SK-N-SH (cell line): ENCODE measurements at regions not wholly inside any gene's neighbourhood (a gene's known extent, or its start where the extent isn't known, plus 50 kb on each side); places are given as distances from the start of the nearest gene placed in this dataset.

Experiments used
- CTCF ChIA-PET: fragments of 300-600, 350-600 bp; formaldehyde crosslinking; extraction: SDS; loops from one replicate; lab custom pipeline; 2021; lab: Yijun Ruan, JAX
- POLR2A ChIA-PET: fragments of 350-600 bp; sonication (Branson Sonifier 250); formaldehyde crosslinking; extraction: SDS; loops from one replicate; lab custom pipeline; 2020; ENCODE audit warnings: antibody characterized with exemption, inconsistent platforms; lab: Yijun Ruan, JAX
- DNase-seq: peaks from one replicate; pipeline ENCODE4 v3.0.0; 2012
- H2AFZ ChIP-seq: fragments of 200-600 bp; sonication (generic); 2 replicates; pipeline ENCODE4 v1.8.1; 2016; ENCODE audit warnings: antibody characterized with exemption, mild to moderate bottlenecking, low read depth
- H3F3A ChIP-seq: fragments of 200-600 bp; sonication (generic); replicated peaks from 2 replicates; pipeline ENCODE3; 2016; ENCODE audit warnings: antibody characterized with exemption, mild to moderate bottlenecking; ENCODE audit not compliant: insufficient read depth
- H3K27ac ChIP-seq, 2 experiments: fragments of 200-500 bp in 1 of 2; fragments of 200-600 bp in 1 of 2; sonication (Bioruptor generic) in 1 of 2; sonication (generic), shearing (Covaris generic) in 1 of 2; 2 replicates each; pipeline versions ENCODE4 v1.5.1 to v1.6.1; 2014 to 2016; ENCODE audit warnings: low read depth in 2 of 2, inconsistent platforms in 1 of 2, low read length in 1 of 2, mild to moderate bottlenecking in 1 of 2, mixed read lengths in 1 of 2
- H3K27me3 ChIP-seq: fragments of 200-600 bp; sonication (generic), shearing (Covaris generic); 2 replicates; pipeline ENCODE4 v1.6.1; 2016; ENCODE audit warnings: mixed run types; ENCODE audit not compliant: insufficient read depth
- H3K36me3 ChIP-seq, 2 experiments: fragments of 200-500 bp in 1 of 2; fragments of 200-600 bp in 1 of 2; sonication (Bioruptor generic) in 1 of 2; sonication (generic) in 1 of 2; replicated peaks in 1 of 2; 2 replicates each; pipeline versions ENCODE3 to v1.5.1; 2014 to 2016; ENCODE audit warnings: low read length in 1 of 2, mild to moderate bottlenecking in 1 of 2; ENCODE audit not compliant: insufficient read depth in 2 of 2, control insufficient read depth in 1 of 2
- H3K4me1 ChIP-seq, 2 experiments: fragments of 200-500 bp in 1 of 2; fragments of 200-600 bp in 1 of 2; sonication (Bioruptor generic) in 1 of 2; sonication (generic), shearing (Covaris generic) in 1 of 2; 2 replicates each; pipeline versions ENCODE4 v1.5.1 to v1.6.1; 2014 to 2016; ENCODE audit warnings: low read depth in 1 of 2, low read length in 1 of 2, mixed run types in 1 of 2; ENCODE audit not compliant: insufficient read depth in 2 of 2, control insufficient read depth in 1 of 2
- H3K4me2 ChIP-seq: fragments of 200-600 bp; sonication (generic), shearing (Covaris generic); 2 replicates; pipeline ENCODE4 v1.6.1; 2017; ENCODE audit warnings: mixed run types
- H3K4me3 ChIP-seq, 2 experiments: fragments of 200-500 bp in 1 of 2; fragments of 200-600 bp in 1 of 2; sonication (Bioruptor generic) in 1 of 2; sonication (generic), shearing (Covaris generic) in 1 of 2; 2 replicates each; pipeline versions ENCODE4 v1.5.1 to v1.8.1; 2014 to 2016; ENCODE audit warnings: low read depth in 2 of 2, inconsistent platforms in 1 of 2, low read length in 1 of 2, mild to moderate bottlenecking in 1 of 2, mixed read lengths in 1 of 2, moderate library complexity in 1 of 2
- H3K79me2 ChIP-seq: fragments of 200-600 bp; sonication (generic); 2 replicates; pipeline ENCODE4 v1.8.1; 2017; ENCODE audit warnings: mild to moderate bottlenecking; ENCODE audit not compliant: insufficient read depth
- H3K9ac ChIP-seq: fragments of 200-600 bp; sonication (generic); 2 replicates; pipeline ENCODE4 v1.6.1; 2017; ENCODE audit warnings: mixed run types
- H3K9me2 ChIP-seq: fragments of 200-600 bp; sonication (generic); 2 replicates; pipeline ENCODE4 v1.6.1; 2017; ENCODE audit warnings: mixed run types
- H3K9me3 ChIP-seq: fragments of 200-600 bp; sonication (generic); 2 replicates; pipeline ENCODE4 v1.6.1; 2017; ENCODE audit warnings: mixed run types, mild to moderate bottlenecking, moderate library complexity
- H4K20me1 ChIP-seq: fragments of 200-600 bp; sonication (generic); 2 replicates; pipeline ENCODE4 v1.6.1; 2017; ENCODE audit warnings: mild to moderate bottlenecking, mixed run types; ENCODE audit not compliant: insufficient read depth
- CHD2 ChIP-seq: fragments of 150-350 bp; IDR thresholded peaks from 2 replicates; pipeline ENCODE4 v1.6.1; 2018; ENCODE audit warnings: low read length; ENCODE audit not compliant: partially characterized antibody
- FOXJ3 ChIP-seq: sonication (generic); formaldehyde crosslinking; IDR thresholded peaks from 2 replicates; pipeline ENCODE4 v1.5.1; 2020; ENCODE audit warnings: mild to moderate bottlenecking, missing genetic modification reagents
- FOXM1 ChIP-seq: IDR thresholded peaks from 2 replicates; pipeline ENCODE4 v1.4.0; 2012; ENCODE audit warnings: low read depth, mild to moderate bottlenecking
- GABPA ChIP-seq: IDR thresholded peaks from 2 replicates; pipeline ENCODE4 v1.4.0; 2012; ENCODE audit warnings: low read depth, mild to moderate bottlenecking
- GATA2 ChIP-seq: sonication (generic); formaldehyde crosslinking; IDR thresholded peaks from 2 replicates; pipeline ENCODE4 v1.5.0; 2020; ENCODE audit warnings: mild to moderate bottlenecking, missing genetic modification reagents
- JUND ChIP-seq: IDR thresholded peaks from 2 replicates; pipeline ENCODE4 v1.4.0; 2012
- NFIC ChIP-seq: IDR thresholded peaks from 2 replicates; pipeline ENCODE4 v1.4.0; 2012; ENCODE audit warnings: borderline replicate concordance
- NRF1 ChIP-seq: IDR thresholded peaks from 2 replicates; pipeline ENCODE4 v1.6.1; 2012; ENCODE audit warnings: low read depth, mild to moderate bottlenecking, low read length
- RAD21 ChIP-seq: IDR thresholded peaks from 2 replicates; pipeline ENCODE4 v1.6.1; 2012; ENCODE audit warnings: mild to moderate bottlenecking, low read length
- RCOR1 ChIP-seq: fragments of 150-350 bp; IDR thresholded peaks from 2 replicates; pipeline ENCODE4 v1.6.1; 2017; ENCODE audit warnings: antibody characterized with exemption, low read length
- RFX5 ChIP-seq: IDR thresholded peaks from 2 replicates; pipeline ENCODE4 v1.6.1; 2012; ENCODE audit warnings: mild to moderate bottlenecking, improper control_type of control experiment, low read length
- SIN3A ChIP-seq: IDR thresholded peaks from 2 replicates; pipeline ENCODE4 v1.6.1; 2012; ENCODE audit warnings: low read depth, mild to moderate bottlenecking, low read length, moderate library complexity, borderline replicate concordance
- TAF1 ChIP-seq: IDR thresholded peaks from 2 replicates; pipeline ENCODE4 v1.6.1; 2012; ENCODE audit warnings: low read depth, mild to moderate bottlenecking, low read length, moderate library complexity, borderline replicate concordance
- TEAD4 ChIP-seq: IDR thresholded peaks from 2 replicates; pipeline ENCODE4 v1.4.0; 2012; ENCODE audit warnings: mild to moderate bottlenecking, borderline replicate concordance; ENCODE audit not compliant: insufficient read depth
- WGBS: methylation state at CpG from one replicate; pipeline ENCODE4 v1.1.6; 2017; ENCODE audit warnings: low lambda C conversion rate; 5-methylcytosine and 5-hydroxymethylcytosine counted together
- TF ChIP-seq, protein P1 (sequence below): fragments of 150-350 bp; IDR thresholded peaks from 2 replicates; pipeline ENCODE4 v1.6.1; 2017; ENCODE audit warnings: antibody characterized with exemption, low read length, low read depth, borderline replicate concordance
- TF ChIP-seq, protein P2 (sequence below): IDR thresholded peaks from 2 replicates; pipeline ENCODE4 v1.4.0; 2012; ENCODE audit warnings: low read depth, borderline replicate concordance
- TF ChIP-seq, protein P3 (sequence below): IDR thresholded peaks from 2 replicates; pipeline ENCODE4 v1.4.0; 2012; ENCODE audit warnings: low read depth
- TF ChIP-seq, protein P4 (sequence below): IDR thresholded peaks from 2 replicates; pipeline ENCODE4 v1.4.0; 2012; ENCODE audit warnings: low read depth, borderline replicate concordance
- TF ChIP-seq, protein P5 (sequence below): IDR thresholded peaks from 2 replicates; pipeline ENCODE4 v1.6.1; 2012; ENCODE audit warnings: mild to moderate bottlenecking, low read depth, low read length, moderate library complexity

DNA sequence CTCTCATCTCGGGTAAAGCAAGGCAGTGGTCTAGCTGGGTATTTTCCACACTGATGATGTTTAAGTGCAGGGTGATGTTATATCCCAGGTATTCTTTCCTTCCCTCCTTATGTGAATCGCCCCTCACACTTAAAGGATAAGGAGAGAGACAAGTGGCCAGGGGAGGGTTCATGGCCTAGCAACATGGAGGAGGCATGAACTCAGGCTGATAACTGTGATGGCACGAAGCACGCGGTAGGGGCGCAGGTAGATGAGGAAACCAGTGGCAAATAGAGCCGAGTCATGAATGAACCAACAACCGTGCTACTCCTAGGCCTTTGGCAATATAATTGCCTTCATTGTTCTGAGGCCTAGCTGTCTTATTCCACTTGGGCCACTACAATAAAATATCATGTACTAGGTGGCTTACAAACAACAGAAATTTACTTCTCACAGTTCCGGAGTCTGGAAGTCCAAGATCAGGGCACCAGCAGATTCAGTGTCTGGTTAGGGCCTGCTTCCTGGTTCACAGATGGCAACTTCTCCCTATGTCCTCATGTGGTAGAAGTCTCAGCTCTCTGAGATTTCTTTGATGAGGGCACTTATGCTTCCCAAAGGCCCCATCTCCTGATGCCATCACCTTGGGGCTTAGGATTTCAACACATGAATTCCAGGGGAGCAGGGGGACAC lies 56.0 kb upstream of the PIK3CG start:
- ChIA-PET POLR2A (no interaction called here), CTCF (interaction anchor here (1.6 kb wide), 1 partner anchor 16 kb away, joined by 8 read pairs; no protein-coding TSS in a partner anchor)
- H3K4me2 ChIP-seq, result no peak overlapping the region
- no peak for DNase-seq
- no peaks in the 10 kb centered on the region for H3K36me3 ChIP-seq
- H3K79me2 ChIP-seq, result no peaks in the 10 kb centered on the region
- no peak overlapping the region for H3K9ac ChIP-seq
- H2AFZ ChIP-seq, result no peak overlapping the region
- no peak for TF ChIP-seq JUND
- TF ChIP-seq GATA2, result no peak
- no peak for TF ChIP-seq CHD2
- TF ChIP-seq RAD21, result no peak
- TF ChIP-seq TEAD4, result no peak
- TF ChIP-seq, protein P1, sequence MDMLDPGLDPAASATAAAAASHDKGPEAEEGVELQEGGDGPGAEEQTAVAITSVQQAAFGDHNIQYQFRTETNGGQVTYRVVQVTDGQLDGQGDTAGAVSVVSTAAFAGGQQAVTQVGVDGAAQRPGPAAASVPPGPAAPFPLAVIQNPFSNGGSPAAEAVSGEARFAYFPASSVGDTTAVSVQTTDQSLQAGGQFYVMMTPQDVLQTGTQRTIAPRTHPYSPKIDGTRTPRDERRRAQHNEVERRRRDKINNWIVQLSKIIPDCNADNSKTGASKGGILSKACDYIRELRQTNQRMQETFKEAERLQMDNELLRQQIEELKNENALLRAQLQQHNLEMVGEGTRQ, result no peak
- no peak for TF ChIP-seq FOXM1
- TF ChIP-seq RFX5, result no peak
- no peak for TF ChIP-seq RCOR1
- TF ChIP-seq, protein P2, sequence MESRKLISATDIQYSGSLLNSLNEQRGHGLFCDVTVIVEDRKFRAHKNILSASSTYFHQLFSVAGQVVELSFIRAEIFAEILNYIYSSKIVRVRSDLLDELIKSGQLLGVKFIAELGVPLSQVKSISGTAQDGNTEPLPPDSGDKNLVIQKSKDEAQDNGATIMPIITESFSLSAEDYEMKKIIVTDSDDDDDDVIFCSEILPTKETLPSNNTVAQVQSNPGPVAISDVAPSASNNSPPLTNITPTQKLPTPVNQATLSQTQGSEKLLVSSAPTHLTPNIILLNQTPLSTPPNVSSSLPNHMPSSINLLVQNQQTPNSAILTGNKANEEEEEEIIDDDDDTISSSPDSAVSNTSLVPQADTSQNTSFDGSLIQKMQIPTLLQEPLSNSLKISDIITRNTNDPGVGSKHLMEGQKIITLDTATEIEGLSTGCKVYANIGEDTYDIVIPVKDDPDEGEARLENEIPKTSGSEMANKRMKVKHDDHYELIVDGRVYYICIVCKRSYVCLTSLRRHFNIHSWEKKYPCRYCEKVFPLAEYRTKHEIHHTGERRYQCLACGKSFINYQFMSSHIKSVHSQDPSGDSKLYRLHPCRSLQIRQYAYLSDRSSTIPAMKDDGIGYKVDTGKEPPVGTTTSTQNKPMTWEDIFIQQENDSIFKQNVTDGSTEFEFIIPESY, result no peak
- TF ChIP-seq, protein P3, sequence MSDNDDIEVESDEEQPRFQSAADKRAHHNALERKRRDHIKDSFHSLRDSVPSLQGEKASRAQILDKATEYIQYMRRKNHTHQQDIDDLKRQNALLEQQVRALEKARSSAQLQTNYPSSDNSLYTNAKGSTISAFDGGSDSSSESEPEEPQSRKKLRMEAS, result no peak
- no peak for TF ChIP-seq NRF1
- TF ChIP-seq, protein P4, sequence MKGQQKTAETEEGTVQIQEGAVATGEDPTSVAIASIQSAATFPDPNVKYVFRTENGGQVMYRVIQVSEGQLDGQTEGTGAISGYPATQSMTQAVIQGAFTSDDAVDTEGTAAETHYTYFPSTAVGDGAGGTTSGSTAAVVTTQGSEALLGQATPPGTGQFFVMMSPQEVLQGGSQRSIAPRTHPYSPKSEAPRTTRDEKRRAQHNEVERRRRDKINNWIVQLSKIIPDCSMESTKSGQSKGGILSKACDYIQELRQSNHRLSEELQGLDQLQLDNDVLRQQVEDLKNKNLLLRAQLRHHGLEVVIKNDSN, result no peak
- H3F3A ChIP-seq, result no peaks in the 10 kb centered on the region
- no peaks in the 10 kb centered on the region for H3K9me2 ChIP-seq
- H3K4me3 ChIP-seq, result no peak overlapping the region
- no peaks in the 10 kb centered on the region for H3K9me3 ChIP-seq
- no peaks in the 10 kb centered on the region for H3K27me3 ChIP-seq
- no peak overlapping the region for H3K27ac ChIP-seq
- H3K4me1 ChIP-seq, result no peaks in the 10 kb centered on the region
- H4K20me1 ChIP-seq, result no peaks in the 10 kb centered on the region
- 92% methylated on average over 9 of the region's 9 CpGs for WGBS

DNA sequence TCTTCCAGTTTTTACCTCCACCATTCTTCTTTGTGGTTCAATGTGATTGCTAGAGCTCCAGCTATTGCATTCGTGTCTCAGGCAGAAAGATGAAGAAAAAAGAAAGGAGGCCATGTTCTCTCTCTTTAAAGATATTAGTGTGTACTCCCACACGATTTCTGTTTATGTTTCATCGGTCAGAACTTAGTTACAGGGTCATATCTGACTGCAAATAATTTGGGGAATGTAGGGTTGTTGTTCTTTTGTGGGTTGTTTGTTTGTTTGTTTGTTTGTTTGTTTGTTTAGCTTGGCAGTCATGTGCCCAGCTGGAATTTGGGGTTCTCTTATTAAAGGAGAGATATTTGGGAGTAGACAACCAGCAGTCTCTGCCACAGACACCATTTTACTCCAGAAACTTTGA lies 53.6 kb upstream of the PIK3CG start:
- Histone ChIP-seq H3K36me3 (no peaks in the 10 kb centered on the region), H3K27ac (no peak overlapping the region), H3K27me3 (no peaks in the 10 kb centered on the region), H3F3A (no peaks in the 10 kb centered on the region), H3K4me2 (no peak overlapping the region), H3K9me2 (no peaks in the 10 kb centered on the region), H3K4me1 (no peaks in the 10 kb centered on the region), H4K20me1 (no peaks in the 10 kb centered on the region), H3K79me2 (no peaks in the 10 kb centered on the region), H3K4me3 (no peak overlapping the region), H2AFZ (no peak overlapping the region), H3K9ac (no peak overlapping the region), H3K9me3 (no peaks in the 10 kb centered on the region)
- POLR2A ChIA-PET, result no interaction called here
- CTCF ChIA-PET, result interaction anchor here (0.8 to 2.2 kb wide), 4 partner anchors 15 to 336 kb away, joined by 3 to 6 read pairs (median 4); no protein-coding TSS in a partner anchor
- WGBS, result 62% methylated on average over 3 of the region's 3 CpGs
- TF ChIP-seq TAF1 (no peak), FOXJ3 (CRISPR knock-in tag) (no peak), SIN3A (no peak), NFIC (no peak), GABPA (no peak)
- TF ChIP-seq, protein P5, sequence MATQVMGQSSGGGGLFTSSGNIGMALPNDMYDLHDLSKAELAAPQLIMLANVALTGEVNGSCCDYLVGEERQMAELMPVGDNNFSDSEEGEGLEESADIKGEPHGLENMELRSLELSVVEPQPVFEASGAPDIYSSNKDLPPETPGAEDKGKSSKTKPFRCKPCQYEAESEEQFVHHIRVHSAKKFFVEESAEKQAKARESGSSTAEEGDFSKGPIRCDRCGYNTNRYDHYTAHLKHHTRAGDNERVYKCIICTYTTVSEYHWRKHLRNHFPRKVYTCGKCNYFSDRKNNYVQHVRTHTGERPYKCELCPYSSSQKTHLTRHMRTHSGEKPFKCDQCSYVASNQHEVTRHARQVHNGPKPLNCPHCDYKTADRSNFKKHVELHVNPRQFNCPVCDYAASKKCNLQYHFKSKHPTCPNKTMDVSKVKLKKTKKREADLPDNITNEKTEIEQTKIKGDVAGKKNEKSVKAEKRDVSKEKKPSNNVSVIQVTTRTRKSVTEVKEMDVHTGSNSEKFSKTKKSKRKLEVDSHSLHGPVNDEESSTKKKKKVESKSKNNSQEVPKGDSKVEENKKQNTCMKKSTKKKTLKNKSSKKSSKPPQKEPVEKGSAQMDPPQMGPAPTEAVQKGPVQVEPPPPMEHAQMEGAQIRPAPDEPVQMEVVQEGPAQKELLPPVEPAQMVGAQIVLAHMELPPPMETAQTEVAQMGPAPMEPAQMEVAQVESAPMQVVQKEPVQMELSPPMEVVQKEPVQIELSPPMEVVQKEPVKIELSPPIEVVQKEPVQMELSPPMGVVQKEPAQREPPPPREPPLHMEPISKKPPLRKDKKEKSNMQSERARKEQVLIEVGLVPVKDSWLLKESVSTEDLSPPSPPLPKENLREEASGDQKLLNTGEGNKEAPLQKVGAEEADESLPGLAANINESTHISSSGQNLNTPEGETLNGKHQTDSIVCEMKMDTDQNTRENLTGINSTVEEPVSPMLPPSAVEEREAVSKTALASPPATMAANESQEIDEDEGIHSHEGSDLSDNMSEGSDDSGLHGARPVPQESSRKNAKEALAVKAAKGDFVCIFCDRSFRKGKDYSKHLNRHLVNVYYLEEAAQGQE, result no peak
- DNase-seq, result no peak
